OCI-M1 (cell line): ENCODE measurements at regions not wholly inside any gene's neighbourhood (a gene's known extent, or its start where the extent isn't known, plus 50 kb on each side); places are given as distances from the start of the nearest gene placed in this dataset.
A peak's percentile ranks its signal among the peaks of the same experiment; 100 is the strongest.
"Not testable (repeated sequence)": the region's sequence is repeated elsewhere in the genome, so short reads cannot be mapped to it uniquely, and the experiment has no call there.

ENCODE experiments used
- DNase-seq: peaks from one replicate; lab custom pipeline; 2025; lab: John Stamatoyannopoulos, UW

GRCh38 chr12:102297412-102297811, 99.8 kb upstream of the PMCH start:
- DNase-seq = peak; percentile 50

GRCh38 chr12:102294568-102294967, 96.9 kb upstream of the PMCH start:
- DNase-seq = no peak

GRCh38 chr12:102291498-102292440, 94.1 kb upstream of the PMCH start:
- DNase-seq = not testable (repeated sequence)

DNA sequence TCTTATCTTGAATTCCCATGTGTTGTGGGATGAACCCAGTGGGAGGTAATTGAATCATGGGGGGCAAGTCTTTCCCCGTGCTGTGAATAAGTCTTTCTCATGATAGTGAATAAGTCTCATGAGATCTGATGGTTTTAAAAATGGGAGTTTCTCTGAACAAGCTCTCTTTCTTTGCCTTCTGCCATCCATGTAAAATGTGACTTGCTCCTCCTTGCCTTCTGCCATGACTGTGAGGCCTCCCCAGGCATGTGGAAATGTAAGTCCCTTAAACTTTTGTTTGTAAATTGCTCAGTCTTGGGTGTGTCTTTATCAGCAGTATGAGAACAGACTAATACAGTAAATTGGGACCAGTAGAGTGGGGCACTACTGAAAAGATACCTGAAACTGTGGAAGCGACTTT, 92.1 kb upstream of the PMCH start:
- not testable (repeated sequence) for DNase-seq

DNA sequence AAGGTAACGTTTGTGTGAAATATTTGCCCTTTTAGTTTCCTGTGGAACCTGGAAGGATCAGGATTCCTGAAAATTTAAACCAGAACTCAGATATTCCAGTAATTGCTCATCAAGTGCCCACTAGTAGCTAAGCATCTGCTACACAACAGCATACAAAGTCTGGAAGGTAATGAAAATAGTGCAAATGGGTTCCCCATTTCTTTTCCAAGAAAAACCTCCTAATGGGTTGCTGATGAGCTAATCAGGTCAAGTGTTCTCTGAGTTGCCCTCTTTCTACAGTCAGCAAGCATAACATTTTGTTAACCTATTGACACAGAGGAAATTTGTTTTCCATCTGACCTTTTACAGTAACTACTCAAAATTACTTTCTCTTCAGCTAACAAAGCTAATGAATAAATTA, 83.6 kb upstream of the PMCH start:
- peak; percentile 30 for DNase-seq

- not testable (repeated sequence) for DNase-seq
Measured at GRCh38 chr12:102255687-102256086, 58.1 kb upstream of the PMCH start.

GRCh38 chr12:102251005-102251404, 53.4 kb upstream of the PMCH start:
- DNase-seq = not testable (repeated sequence)

GRCh38 chr12:102249079-102249841, 51.6 kb upstream of the PMCH start:
- no peak for DNase-seq
